ENCODE measurements at regions not wholly inside any gene's neighbourhood (a gene's known extent, or its start where the extent isn't known, plus 50 kb on each side); places are given as distances from the start of the nearest gene placed in this dataset.
A peak's percentile ranks its signal among the peaks of the same experiment; 100 is the strongest.

DNA sequence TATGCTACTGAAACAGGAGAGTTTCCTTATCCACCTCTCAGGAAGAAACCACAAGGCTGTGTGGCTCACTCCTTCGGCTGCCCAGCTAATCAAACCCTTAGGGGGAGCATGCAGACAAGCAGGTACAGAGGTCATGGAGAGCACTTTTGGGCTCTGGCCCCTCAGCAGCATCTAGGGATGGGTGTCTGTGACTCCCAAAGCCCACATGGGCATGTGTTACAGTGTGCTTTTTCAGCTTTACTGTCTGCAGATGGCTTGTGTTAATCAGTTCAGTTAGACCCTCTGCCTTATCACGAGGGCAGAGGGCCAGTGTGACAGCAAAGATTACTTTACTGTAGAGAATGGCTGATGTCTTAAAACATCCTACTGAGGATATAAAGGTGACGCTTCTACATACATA, 447.4 kb downstream of the PCDH10 start:
- no peak overlapping the region for H3K4me3 ChIP-seq (ENCODE audit: low read length)
- DNase-seq (ENCODE audit: low read depth): no peak
- TF ChIP-seq, protein P1, sequence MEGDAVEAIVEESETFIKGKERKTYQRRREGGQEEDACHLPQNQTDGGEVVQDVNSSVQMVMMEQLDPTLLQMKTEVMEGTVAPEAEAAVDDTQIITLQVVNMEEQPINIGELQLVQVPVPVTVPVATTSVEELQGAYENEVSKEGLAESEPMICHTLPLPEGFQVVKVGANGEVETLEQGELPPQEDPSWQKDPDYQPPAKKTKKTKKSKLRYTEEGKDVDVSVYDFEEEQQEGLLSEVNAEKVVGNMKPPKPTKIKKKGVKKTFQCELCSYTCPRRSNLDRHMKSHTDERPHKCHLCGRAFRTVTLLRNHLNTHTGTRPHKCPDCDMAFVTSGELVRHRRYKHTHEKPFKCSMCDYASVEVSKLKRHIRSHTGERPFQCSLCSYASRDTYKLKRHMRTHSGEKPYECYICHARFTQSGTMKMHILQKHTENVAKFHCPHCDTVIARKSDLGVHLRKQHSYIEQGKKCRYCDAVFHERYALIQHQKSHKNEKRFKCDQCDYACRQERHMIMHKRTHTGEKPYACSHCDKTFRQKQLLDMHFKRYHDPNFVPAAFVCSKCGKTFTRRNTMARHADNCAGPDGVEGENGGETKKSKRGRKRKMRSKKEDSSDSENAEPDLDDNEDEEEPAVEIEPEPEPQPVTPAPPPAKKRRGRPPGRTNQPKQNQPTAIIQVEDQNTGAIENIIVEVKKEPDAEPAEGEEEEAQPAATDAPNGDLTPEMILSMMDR (IDR thresholded peaks at IDR 0.05; ENCODE audit: insufficient read depth, low read depth, low read length, missing control alignments): no peak

GRCh38 chr4:133594390-133595207, 445.5 kb downstream of the PCDH10 start:
- H3K4me3 ChIP-seq (ENCODE audit: low read length): no peak overlapping the region
- TF ChIP-seq, protein P1 (IDR thresholded peaks at IDR 0.05; ENCODE audit: insufficient read depth, low read depth, low read length, missing control alignments): no peak
- DNase-seq (ENCODE audit: low read depth): peak; percentile 80

DNA sequence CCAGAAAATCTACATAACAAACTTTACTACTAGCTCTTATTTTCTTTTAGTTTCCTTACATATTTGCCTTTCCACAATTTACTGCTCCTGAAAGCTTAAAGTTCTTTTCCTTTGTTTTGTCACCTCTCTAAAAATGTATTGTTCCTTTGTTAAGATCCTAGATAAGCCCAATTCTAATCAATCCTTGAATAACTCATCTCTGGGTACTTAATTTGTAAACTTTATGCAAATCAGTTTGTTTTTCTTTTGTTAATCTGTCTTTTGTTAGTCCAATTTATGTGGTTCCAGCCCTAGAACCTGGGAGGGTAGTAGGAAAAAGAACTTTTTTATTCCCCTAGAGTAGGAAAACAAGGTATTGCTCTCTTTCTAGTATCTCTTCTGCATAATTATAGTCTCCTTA, 444.7 kb downstream of the PCDH10 start:
- DNase-seq (ENCODE audit: low read depth): no peak
- no peak overlapping the region for H3K4me3 ChIP-seq (ENCODE audit: low read length)
- TF ChIP-seq, protein P1 (IDR thresholded peaks at IDR 0.05; ENCODE audit: insufficient read depth, low read depth, low read length, missing control alignments): no peak

DNA sequence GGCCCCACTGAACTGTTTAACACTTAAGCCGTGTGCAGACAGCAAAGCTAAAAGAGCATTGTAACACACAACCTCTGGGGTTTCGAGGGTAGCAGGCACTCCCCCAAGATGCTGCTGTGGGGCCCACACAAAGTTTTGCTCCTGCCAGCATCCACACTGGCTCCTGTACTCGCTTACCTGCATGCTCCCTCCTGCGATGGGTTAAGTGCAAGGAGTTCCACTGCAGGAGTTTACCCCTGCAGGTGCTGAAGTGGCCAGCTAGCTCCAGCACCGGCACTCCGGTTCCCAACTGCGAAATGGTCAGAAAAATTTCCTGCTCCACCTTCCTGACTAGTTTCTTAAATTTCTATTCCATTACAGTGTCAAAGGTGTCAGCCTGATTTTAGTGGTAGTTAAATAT, 443.5 kb downstream of the PCDH10 start:
- no peak overlapping the region for H3K4me3 ChIP-seq (ENCODE audit: low read length)
- no peak for DNase-seq (ENCODE audit: low read depth)

GRCh38 chr4:133592106-133592505, 443.0 kb downstream of the PCDH10 start:
- DNase-seq (ENCODE audit: low read depth): no peak
- TF ChIP-seq, protein P1 (IDR thresholded peaks at IDR 0.05; ENCODE audit: insufficient read depth, low read depth, low read length, missing control alignments): no peak
- no peak overlapping the region for H3K4me3 ChIP-seq (ENCODE audit: low read length)

More for the DNA sequence above, 443.5 kb downstream of the PCDH10 start:
- TF ChIP-seq, protein P1 (IDR thresholded peaks at IDR 0.05; ENCODE audit: insufficient read depth, low read depth, low read length, missing control alignments): no peak

GRCh38 chr4:133588306-133588705, 439.2 kb downstream of the PCDH10 start:
- DNase-seq (ENCODE audit: low read depth): peak; percentile 35
- TF ChIP-seq, protein P1 (IDR thresholded peaks at IDR 0.05; ENCODE audit: insufficient read depth, low read depth, low read length, missing control alignments): no peak
- no peak overlapping the region for H3K4me3 ChIP-seq (ENCODE audit: low read length)

DNA sequence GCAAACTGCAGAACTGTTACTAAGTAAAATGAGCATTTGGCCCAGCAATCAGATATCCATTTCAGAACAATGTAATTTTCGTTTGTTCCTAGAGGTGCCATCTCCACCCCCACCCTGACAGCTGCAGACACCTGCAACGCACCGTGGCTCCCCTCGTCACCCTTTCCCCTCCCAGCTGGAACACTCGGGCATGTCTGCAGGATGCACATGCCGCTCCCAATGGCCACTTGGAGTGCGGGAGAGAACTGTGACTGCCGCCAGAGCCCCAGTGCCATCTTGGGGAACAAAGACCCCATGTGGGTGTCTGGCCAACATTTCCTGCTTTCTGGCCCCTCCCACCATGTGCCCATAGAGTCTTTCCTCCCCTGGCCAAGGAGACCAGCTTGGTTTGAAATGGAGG, 436.2 kb downstream of the PCDH10 start:
- H3K4me3 ChIP-seq (ENCODE audit: low read length): no peak overlapping the region
- TF ChIP-seq, protein P1 (IDR thresholded peaks at IDR 0.05; ENCODE audit: insufficient read depth, low read depth, low read length, missing control alignments): no peak
- DNase-seq (ENCODE audit: low read depth): no peak

Data from epithelial cell of esophagus (primary cell).